Renal pelvis (tissue), 1 donor: ENCODE measurements at regions not wholly inside any gene's neighbourhood (a gene's known extent, or its start where the extent isn't known, plus 50 kb on each side); places are given as distances from the start of the nearest gene placed in this dataset.
"Not testable (repeated sequence)": the region's sequence is repeated elsewhere in the genome, so short reads cannot be mapped to it uniquely, and the experiment has no call there.

Experiments used
- DNase-seq: peaks from one replicate; pipeline ENCODE4 v3.0.0-alpha.2; 2013

DNA sequence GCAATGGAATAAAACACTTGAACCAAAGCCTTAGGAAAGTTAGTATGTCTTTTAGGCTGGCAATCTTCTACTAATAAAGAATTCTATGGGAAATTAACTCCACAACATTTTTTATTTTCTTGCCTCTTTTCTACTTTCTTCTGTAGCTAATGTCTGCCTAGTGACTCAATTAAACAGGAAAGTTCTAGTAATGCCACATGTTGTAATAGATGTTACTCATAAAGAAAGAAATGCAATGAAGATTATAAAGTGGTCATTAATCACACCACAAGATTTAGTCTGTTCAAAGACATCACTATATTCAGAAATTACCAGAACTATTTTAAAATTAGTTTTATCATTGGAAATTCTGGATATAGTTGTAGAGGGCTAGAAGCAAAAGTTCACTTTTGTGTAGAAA lies 329.7 kb downstream of the SI start:
- DNase-seq, result no peak

DNA sequence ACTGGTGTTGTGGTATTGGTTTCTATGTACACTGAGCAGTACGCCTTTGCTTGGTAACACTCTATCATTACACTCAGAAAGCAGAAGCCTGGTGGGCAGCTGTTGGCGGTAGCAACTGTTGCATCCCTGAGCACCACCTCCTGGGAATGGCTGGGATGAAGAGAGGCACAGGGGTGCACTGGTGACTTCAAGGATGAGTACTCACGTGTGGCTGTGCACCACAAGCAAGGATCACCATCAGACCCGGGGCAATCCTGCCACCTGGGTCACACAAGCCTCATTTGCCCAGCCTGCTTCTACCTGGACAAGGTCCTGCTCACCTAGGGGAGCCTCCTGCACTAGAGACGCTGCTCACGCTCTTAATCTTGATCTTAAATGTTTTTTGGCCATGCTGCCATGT lies 336.4 kb downstream of the SI start:
- no peak for DNase-seq

DNA sequence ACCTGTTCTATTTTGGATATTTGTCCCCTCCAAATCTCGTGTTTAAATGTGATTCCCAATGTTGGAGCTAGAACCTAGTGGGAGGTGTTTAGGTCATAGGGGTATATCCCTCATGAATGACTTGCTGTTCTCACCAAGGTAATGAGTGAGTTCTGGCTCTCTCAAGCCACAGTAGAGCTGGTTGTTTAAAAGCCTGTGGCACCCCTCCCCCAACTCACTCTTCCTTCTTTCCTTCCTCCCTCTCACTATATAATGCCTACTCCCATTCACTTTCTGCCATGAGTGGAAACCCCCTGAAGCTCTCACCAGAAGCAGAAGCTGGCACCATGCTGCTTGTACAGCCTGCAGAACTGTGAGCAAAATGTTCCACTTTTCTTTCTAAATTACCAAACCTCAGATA lies 341.1 kb downstream of the SI start:
- no peak for DNase-seq

DNA sequence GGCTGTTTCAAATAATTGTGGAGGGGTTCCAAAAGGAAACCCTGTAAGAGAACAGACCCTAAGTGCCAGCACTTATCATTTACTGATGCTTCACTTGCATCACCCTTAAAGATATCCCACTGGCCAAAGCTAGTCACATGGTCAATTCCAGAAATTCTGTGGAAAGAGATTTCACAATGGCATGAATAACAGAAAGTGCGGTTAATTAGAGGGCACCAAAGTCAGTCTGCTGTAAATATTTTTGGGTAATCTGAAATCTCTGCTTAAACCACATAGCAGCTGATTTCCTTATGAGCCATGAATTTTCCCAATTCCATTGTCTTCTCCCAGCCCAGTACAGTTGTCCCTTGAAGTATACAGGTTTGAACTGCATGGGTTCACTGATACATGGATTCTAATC lies 346.1 kb downstream of the SI start:
- DNase-seq, result no peak

DNA sequence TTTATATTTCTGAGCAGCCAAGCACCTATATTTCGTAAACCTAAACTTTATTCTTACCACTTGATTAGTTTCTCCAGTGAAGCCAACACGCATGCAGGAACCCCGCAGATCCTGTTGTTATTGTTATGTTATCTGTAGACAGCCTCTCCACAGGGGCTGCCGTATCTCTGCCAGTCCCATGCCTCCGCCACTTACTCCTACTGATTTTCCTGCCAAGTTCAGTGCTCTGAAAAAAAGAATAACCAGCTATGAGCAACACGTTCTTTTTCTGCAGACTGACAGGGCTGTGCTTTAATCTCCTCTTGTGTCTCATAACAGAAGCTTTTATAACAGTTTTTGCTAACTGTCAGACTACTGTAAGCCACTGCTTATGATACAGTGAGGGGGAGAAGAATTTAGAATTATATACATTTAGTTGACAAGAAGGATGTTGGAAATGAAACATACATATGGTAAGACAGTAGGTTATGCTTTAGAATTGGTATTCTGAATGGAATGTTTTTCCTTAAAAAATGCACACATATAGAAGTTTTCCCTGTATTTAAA lies 347.4 kb downstream of the SI start:
- DNase-seq, result no peak

DNA sequence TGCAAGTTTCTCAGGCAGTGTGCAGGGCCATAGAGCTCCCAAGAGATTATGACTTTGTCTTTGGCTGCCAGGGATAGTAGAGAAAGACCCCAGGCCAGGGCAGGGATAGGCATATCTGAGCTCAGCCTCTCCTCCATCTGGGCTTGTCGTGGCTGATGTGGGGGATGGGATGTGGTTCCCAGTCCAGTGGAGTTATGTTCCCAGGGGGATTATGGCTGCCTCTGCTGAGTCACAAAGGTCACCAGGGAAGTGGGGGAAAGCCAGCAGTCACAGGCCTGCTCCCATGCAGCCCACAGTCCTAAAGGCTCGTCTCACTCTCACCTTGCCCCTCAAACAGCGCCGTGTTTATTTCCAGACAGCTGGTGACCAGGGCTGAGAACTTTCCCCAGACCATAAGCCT lies 354.9 kb downstream of the SI start:
- no peak for DNase-seq

DNA sequence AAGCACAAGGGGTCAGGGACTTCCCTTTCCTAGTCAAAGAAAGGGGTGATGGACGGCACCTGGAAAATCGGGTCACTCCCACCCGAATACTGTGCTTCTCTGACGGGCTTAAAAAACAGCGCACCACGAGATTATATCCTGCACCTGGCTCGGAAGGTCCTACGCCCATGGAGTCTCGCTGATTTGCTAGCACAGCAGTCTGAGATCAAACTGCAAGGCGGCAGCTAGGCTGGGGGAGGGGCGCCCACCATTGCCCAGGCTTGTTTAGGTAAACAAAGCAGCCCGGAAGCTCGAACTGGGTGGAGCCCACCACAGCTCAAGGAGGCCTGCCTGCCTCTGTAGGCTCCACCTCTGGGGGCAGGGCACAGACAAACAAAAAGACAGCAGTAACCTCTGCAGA lies 375.5 kb downstream of the SI start:
- not testable (repeated sequence) for DNase-seq

DNA sequence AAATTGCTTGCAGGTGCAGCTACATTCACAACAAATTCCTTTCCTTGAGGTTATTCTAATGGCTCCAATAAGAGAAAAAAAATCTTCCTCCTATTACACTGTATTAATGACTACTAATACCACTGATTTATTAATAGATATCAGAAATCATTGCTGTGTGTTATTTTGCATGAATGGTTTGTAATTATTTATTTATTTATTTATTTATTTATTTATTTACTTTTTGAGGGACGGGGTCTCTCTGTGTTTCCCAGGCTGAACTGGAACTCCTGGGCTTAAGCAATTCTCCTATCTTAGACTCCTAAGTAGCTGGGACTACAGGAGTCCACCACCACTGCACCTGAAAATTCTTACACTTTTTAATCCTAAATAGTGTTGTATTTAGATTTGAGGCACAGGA lies 390.4 kb downstream of the SI start:
- no peak for DNase-seq

DNA sequence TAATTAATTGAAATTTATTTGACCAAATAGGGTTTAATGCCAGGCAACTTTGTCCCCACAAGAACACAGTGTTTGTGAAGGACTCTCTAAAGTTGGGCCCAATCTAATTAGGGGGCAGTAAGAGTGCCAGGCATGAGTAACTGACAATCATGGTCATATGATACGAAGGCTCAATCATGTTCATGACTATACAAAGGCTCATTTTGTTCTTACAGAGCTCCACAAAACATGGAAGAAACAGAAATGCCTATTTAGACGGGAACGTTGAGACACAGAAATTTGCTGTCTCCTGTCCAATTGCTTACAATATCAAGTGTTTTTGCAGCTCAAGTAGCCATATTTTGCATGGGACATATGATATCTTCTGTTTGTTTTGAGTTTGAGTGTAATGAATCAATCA lies 391.1 kb downstream of the SI start:
- no peak for DNase-seq

DNA sequence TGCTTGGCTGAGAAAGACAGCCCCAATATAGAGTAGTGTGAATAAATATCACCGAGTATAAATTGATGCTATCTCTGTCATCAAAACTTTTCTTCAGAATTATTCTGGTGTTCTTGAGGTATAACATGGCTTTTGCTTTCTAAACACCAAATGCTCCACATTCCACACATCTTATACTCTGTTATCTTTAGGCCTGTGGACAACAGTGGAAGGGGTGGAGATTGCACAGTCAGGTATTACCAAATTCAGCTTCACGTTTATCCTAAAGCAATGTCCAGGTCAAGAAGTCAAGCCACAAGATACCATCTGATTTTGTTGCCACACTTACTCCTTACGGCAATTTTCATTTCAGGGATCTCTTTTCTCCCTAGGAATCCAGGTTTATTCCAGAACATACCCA lies 394.8 kb downstream of the SI start:
- DNase-seq, result no peak

DNA sequence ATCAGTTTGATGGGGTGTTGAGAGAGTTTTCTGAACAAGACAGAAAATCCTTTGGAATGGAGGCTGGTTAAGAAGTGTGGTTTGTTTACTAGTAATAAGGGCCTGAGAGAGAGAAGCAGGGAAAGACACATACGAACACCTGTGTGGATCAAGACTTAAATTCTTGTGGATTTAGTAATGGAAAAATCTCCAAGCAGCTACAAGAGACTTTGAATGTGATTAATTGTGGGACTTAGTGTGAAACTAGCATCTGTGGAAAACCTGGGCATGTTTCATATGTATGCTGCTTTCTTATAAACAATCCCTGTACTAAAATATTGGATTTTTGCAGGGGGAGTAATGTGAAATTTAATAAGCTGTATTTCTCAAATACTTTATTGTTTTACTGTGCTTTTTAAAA lies 399.1 kb downstream of the SI start:
- DNase-seq, result no peak

DNA sequence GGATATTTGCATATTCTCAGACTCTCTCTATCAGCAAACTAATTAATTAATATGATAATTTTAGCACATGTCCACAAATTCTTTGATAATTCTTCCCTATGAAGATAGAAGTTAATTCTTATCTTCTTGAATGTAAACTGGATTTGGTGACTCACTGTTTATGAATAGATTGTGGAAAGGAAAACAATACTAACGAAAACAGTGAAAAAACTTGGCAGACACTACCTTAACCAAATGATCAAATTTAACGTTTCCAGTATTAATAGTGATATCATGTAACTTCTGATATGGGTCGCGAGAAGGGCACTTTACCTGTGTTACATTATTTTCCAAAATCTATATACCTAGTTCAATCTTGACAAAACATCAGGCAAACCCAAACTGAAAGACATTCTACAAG lies 401.0 kb downstream of the SI start:
- DNase-seq, result no peak

DNA sequence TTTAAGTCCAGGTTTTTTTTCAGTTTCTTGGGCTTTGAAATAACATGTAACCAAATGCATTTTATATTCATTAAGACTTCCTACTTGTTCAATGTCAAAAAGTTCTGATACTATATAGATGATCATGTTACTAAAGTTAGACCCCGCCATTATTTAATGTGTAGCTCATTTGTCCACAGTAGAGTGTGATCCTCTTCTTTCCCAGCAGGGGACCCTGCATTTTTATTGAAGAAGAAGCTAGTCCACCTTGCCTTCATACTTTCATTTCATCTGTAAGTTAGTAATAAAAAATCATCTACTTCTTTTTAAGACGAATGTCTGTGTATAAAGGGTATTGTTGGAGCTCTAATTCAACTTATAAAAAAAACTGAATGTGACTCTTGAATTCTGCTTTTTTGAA lies 404.6 kb downstream of the SI start:
- DNase-seq, result no peak

DNA sequence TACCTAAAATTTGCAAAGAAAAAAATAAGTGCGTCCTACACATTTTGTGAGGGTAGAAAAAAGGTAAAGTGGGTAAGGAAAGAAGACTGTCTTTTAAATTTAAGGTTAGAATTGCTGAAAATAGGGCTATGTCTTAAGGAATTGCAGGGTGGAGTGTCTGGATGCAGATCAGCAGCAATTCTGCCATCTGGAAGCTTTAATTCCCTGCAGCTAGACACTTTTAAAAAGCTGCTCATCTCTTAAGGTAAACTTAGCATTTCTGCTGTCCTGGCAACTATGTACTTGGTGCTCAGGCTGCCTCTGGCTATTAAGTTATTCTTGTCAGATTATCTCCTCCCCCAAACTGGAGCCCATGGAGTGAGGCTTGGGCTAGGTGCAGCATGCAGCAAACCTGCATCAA lies 420.2 kb downstream of the SI start:
- DNase-seq, result no peak

DNA sequence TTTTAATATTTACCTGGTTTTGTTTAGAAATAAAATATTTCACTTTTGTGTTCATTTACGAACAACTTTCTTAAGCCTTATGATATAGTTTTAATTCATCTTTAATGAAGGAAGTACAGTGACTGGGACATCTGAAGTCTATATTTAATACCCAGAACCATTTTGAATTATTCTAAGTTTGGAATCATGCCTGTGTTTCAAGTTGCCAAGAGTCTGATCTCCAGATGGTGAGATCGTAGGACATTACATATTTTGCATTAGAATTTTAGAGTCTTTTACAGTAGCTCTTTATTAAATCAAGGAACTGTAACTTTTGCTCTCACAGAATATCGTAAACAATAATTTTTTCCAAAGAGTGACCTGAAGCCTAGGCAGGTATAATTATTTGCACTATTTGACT lies 420.7 kb downstream of the SI start:
- no peak for DNase-seq

DNA sequence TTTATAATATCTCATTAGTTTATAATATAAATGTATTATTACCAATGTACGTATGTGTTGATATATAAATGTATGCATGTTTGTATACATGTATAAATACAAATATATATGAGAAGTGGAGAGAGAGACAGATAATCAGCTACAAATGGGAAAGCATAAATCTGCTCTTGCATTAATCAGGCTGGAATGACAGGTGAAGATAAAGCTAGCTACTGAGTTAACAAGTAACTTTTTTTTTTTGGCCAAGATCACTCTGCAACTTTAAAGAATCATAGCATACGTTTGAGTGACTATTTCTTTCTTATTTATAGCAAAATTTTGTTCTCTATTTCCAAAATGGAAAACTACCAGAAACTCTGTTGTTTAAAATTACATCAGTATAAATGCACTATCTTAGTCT lies 422.8 kb downstream of the SI start:
- no peak for DNase-seq

DNA sequence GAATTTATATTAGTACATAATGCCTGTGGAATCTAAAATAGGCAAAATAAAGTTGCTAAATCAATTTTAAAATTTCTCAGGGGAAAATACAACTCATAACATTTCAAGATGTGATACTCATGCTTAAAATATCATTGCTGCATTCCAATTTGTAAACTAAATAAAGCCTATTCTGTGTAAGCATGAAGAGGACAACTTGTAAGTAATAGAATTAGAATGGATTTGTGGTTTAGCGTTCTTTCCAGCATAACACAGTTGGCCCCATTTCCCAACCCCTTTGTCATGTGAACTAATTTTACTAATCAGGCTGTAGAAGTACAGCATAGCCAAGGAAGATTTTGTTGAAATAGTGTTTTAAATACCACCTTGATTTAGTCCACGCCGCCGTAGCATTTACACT lies 437.2 kb downstream of the SI start:
- no peak for DNase-seq

DNA sequence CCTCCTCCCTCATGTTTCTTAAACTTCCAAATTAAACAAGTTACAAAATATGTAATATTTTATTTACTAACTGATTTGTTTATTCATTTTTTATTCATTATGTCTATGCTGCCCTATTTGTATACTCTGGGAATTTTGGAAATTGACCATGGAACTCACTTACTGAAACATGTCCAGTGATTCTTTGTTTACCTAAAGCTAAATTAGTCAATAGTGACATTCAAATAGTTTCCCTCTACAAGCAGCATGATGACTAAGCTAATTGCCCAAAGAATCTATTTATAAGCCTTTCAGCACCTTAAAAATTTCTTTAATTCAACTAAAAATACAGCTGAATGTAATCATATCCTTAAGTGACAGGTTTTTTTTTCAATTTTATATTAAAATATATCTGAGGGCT lies 437.7 kb downstream of the SI start:
- no peak for DNase-seq

DNA sequence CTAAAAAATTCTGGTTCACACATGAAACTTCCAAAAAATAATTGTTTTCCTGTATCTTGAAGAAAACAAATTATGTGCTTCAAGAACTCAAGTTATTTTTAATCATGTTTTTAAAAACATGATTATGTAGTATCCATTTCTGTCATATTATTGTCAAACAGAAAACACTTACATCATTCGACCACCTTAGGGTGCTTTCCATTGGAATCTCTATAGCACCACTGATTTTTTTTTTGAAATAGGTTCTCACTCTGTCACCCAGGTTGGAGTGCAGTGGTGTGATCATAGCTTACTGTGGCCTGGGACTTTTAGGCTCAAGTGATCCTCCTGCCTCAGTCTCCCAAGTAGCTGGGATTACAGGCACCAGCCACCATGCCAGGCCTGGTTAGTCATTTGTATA lies 457.3 kb downstream of the SI start:
- no peak for DNase-seq

DNA sequence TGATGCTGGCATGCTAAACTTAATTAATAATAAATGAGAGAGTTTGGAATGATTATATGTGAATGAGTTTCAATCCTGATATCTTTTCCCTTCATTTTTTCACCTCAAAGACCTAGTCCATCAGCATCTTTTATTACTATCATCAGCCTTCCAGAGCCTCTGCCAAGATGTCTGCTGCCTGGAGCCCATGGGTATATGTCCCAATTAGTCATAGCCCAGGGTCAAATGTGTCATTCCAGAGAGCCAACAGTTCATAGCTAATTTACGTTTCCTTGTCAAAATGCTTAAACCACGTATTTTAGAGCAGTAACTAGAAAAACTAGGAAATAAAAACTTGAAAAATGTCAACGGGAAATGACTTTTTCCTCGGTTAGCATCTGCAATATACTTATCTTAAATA lies 457.9 kb downstream of the SI start:
- no peak for DNase-seq

DNA sequence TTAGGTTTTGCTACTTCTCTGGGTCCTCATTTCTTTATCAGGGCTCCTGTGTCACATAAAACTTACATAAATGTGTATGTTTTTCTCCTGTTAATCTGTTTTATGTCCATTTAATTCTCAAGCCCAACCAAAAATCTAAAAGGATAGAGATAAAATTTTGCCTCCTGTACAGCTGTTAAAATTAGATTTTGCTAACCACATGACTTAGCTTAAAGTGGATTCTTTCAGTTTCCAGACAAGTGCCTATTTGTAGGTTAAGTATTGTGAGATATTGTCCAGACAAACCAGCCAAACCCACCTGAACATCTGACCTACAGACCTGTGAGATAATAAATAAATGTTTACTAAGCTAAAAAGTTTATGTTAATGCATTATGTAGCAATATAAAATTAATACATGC lies 465.5 kb downstream of the SI start:
- no peak for DNase-seq

DNA sequence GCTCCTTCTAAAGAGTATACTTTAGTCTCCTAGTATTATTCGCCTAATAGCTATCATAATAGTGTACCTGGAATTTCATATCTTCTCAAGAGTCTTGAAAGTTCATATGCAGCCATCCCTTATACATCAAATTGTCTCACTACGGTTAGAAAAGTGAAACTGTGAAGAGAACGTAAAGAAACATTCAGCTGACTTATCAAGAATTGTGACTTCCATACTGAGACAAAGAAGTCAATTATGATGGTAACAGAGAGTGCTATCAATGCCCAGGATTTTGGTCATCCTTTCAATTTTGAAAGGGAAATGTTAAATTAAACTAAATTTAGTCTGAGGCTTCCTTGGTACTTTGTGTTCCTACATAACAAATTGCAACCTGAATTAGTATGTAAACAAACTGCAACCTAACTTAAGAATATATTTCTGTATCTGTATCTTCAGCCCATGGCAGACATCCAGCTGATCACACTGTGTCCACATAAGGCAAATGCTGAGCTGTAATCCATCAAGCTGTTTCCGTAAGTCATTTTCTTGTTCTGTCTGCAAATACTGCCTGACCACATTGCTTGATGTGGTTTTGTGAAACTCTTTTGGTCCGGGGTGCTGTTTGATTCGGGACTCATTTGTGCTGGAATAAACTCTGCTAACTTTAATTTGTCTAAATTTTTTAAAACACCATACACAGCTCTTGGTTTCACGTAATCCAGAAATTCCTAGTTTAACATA lies 469.6 kb downstream of the SI start:
- no peak for DNase-seq

DNA sequence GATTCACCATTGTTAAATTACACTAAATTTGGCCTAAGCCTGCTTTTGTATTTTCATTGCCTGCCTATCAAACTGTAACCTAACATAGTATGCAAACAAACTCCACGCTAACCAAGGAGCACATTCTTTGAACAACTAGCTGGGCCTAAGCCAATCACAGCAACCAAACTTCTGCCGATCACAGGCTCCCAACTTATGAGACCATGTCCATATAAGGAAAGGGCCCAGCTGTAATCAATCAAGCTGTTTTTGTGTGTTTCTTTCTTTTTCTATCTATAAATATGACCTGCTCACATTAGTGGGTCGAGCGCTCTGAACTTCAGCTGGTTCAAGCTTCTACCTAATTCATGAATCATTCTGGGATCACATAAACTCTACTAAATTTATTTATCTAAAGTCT lies 473.6 kb downstream of the SI start:
- DNase-seq, result peak; percentile 53

DNA sequence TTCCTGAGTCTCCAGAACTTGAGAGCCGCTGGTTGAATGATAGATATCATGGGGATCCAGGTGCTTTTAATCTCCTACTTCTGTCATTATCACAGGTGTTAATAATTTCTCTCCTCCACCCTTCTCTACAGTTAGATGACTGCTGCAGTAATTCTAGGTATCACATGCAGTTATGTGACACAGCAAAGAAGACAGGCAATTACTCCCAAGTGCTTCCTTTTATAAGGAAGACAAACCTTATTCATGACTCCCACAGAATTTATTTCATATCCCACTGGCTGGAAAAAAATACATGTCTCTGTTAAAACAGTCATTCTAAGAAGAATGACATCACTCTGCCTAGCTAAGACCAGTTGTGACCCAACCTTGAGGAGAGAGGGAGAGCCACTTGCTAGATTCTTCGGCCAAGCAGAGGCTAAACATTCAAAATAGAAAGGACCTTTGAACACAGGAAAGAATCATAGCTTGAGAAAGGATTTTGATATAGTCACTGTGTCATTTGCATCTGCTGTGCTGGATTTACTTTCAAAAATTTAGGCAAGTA lies 500.6 kb downstream of the SI start:
- no peak for DNase-seq
